Retina (tissue), 1 donor: ENCODE measurements at regions not wholly inside any gene's neighbourhood (a gene's known extent, or its start where the extent isn't known, plus 50 kb on each side); places are given as distances from the start of the nearest gene placed in this dataset.

Source experiments
- DNase-seq: peaks from one replicate; pipeline ENCODE4 v3.0.0-alpha.2; 2016

GRCh38 chr3:72317491-72317890 lies 530.8 kb downstream of the SHQ1 start:
- DNase-seq = no peak

- no peak for DNase-seq
Observed at GRCh38 chr3:72316501-72317279, 531.6 kb downstream of the SHQ1 start.

GRCh38 chr3:72313308-72313707 lies 528.4 kb upstream of the PROK2 start:
- no peak for DNase-seq

DNA sequence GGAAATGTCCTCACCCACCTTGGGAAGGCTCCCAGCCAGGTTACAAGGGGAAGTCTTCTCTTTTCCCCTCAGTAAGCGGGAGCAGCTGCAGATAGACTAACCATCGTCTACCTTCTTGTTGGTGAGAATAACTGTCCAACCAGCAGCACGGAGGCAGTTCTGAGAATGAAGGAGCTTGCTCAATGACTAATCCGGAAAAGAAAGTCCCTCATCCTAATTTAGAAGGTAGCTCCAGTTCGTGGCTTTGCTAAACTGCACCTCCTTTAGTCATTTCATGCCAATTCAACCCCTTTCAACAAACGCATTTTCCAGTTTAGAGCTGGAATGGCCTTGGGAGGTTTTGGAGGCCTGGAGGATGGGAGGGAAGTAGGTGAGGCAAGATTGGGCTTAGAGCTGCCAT lies 527.4 kb upstream of the PROK2 start:
- DNase-seq = no peak

DNA sequence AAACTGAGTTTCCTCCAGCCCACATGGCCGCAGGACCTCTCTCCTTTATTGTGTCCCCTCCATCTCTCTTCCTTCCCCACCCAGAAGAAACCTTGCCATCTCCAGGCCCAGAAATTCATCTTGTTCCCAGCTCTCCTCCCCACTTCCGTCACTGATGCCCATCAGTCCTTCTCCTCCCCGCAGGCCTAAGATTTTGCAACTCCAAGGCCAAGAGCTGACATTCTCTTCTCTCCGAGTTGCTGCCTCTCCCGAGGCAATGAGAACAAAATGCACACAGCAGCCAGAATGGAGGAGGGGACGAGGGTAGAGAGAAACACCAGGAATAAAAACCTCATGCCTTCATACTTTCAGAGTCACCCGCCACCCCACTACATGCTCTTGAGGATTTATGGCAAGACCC lies 526.5 kb upstream of the PROK2 start:
- no peak for DNase-seq

DNA sequence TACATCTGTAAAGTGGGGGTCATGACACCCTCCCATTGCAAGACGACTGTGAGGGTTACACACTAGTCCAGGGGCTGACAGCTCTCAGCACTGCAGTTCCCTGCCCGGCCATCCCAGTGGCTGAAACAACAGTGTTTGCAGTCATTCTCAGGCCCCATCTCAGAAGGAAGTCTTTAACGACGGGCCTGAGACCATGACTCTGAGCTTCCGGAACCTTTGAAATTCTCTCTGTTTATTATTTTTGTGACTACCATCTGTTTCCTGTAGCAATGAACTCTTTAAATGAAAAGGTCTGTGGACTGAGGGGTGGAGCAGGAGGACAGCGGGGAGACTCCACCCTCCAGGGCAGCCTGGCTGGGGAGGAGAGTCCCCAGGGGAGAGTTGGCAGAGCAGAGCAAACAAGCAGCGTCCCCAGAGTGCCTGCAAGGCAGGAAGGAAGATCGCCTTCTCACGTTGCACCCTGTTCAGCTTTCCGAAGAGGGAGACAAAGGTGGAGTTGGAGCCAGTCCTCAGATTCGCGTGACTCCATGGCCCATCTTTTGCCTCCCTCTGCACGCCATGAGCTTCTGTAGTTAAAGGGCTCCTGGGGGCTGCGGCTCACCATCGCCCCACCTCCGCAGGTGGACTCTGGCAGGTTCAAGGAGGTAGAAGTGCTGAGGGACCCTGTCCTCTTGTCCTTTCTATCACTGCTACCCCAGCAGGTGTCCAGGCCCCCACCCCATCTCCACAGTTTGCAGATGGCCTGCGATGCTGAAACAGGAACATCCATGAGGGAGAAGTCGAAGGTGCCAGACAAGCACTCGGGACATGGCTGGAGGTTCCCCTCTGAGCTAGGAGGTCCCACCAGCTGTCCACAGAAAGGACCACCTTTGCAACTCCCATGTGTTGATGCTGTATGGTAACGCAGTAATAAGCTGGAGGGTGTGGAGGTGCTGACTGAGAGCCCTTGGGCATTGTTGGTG lies 525.8 kb upstream of the PROK2 start:
- DNase-seq = no peak

DNA sequence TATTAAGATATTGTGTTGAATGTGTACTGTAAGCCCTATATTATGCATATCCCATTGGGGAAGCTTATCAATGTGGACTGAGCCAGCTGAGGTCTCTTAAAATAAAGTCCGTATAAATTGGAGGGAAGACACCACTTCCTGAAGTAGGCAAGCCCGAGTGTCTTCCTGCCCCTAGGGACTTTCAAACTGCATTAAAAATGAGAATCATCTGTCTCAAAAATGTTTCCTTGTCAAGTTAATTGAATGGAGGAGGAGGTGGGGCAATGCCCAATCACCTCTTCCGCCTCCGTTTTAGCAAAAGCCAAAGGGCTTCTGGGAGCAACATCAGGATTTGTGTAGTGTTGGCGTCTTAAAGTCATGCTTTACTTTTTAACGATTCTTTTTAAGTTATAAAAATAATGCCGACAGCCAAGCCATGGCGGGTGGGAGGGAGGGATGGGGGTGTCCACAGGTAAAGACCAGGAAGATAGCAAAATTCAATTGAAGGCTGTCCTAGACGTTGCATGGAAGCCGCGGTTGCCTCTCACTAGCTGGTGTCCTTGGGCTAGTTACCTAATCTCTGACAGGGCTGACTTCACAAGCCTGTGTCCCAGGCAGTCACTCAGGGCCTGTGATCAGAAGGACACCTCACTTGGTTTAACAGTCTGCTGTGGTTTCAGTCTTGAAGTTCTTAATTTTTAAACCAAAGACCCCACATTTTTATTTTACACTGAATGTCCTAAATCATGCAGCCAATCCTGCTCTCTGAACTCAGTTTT lies 524.9 kb upstream of the PROK2 start:
- DNase-seq = no peak

GRCh38 chr3:72308641-72309040 lies 523.7 kb upstream of the PROK2 start:
- DNase-seq = no peak

DNA sequence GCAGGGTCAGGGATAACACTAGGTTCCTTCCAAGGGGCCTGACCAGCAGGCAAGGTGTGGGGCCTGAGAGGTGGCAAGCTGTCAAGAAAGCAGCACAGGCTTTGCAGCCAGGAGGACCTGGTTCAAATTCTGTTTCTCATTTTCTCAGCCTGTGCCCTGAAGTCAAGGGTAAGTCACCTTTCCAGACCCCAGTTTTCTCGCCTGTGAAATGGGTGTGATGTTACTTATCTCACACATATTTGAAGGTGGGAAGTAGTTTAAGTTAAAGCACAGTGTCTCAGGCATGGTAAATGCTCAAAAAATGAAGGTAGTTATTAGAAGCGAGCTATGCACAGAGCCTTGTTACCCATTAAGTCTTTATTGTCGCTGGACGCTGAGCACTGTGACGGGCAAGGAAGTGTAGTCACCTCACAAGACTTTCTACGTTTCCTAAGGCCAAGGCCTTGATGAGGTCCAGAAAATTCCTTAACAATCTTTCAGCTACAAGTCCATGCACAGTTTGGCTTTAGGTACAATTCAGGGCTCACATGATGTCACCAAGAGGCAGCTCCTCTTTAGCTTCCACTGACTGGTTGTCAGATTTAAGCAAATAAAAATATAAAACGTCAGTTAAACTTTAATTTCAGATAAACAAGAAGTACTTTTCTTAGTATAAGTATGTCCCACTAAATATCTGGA lies 522.6 kb upstream of the PROK2 start:
- no peak for DNase-seq

DNA sequence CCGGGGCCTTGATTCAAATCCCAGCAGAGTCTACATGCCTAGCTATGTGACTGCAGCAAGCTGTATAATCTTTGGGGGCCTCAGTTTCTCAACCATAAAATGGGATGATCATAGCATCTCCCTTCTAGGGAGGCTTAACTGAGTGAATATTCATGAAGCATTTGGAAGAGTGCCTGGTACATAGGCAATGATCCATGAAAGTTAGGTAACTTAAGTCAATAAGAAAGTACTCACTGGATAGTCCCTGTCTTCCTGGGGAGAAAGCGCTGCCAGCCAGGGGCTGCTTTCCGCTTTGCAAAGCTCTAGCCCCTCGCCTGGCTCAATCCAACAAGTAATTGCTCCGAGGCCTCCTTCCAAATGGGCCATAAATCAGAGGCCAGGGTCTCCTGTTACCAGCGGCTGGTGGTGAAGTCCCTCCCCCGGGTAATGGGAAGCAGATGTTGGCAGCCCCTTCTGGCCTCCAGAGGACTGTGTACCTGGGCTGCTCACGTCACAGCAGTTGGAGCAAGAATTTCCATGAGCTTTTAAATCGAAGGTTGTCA lies 521.9 kb upstream of the PROK2 start:
- no peak for DNase-seq

DNA sequence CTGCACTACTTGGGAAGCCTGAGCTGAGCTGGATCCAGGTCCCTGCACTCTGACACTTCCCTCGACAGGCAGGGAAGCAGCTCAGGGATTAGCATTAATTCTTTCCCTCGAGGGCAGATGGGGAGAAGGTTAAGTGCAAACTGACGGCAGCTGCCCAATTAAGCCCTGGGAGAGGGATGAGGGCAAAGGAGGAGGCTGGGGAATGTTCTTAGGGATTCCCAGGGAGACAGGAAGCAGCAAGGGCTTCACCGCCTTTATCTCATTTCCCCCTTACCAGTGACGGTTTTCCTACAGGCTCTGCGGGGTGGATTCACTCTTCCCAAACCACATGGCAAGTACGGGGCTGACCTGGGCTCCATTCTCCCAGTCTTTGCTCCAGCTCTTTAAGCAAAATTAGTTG lies 519.0 kb upstream of the PROK2 start:
- peak; percentile 61 for DNase-seq

GRCh38 chr3:72301779-72302178 lies 516.8 kb upstream of the PROK2 start:
- DNase-seq = no peak

DNA sequence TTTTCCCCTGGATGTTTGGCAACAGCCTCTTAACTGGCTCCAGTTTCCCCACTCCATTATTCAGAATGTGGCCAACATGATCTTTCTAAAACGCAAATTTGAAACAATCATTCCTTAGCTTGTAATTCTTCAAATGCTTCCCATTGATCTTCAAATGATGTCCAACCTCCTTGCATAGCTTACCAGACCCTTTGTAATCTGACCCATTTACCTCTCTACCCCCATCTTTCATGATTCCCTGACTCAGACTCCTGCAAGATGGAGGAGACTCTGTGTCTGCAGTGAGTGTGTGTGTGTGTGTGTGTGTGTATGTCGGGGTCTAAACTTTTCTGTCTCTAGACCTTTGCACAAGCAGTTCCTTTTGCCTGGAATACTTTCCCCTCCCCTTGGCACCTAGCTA lies 515.7 kb upstream of the PROK2 start:
- DNase-seq = no peak

DNA sequence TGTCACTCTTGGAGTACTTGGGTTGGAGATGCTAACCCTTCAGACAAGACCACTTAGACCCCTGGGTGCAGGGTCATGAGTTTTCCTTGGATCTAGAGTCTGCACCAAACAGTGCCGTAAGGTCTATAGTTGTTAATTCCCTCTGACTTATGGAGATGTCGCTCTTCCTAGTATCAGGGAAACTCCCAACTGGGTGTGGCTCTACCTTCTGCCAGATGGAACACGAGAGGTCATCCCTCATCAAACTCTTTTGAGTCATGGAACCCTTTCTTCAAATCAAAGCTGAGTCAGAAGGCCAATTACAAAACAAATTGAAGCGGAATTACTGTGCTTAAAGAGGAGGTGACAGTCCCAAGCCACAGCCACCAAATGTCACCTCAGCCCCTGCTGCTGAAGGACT lies 514.9 kb upstream of the PROK2 start:
- no peak for DNase-seq

- no peak for DNase-seq
Observed at GRCh38 chr3:72299321-72299802, 514.4 kb upstream of the PROK2 start.

DNA sequence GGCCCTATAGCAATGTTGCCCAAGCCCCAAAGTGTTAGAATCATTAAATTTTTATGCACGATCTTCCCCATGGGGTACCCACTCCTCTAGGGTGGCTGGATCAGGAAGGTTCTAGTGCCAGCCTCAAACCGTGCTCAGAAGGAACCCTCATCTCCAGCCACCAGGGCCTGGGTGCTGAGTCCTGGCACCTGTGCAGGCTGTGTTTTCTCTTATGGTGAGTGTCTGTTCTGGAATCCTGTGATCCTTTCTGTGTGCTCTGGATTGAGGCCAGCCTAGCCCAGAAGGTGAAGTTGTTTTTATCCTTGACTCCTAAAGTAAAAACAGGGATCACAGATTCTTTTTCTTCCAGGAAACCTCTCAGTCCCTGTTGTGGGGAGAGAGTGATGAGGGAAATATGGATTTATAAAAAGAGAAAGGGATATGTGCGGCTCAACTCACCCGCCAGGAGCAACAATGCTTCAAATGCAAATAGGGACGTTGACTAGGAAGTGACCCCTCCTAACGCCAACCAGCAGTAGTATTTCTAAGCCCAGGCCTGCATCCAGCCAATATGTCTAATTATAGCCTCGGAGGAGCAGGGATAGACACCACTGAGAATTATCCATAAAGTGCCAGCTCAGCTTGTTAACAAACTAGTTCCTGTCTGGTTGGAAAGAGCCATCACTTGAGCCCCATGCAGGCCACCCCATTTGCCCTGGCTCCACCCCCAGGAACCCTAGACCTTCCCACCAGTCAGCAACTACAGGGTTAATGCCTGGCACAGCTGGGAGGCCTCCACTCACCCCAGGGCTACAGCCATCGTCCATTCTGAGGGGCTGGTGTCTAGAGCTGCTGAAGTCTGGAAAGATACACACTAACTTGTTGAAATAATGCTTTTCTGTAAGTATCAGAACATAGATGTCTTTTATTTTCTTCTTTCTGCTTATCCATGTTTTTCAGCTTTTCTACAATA lies 513.5 kb upstream of the PROK2 start:
- DNase-seq = no peak

GRCh38 chr3:72297481-72297880 lies 512.5 kb upstream of the PROK2 start:
- no peak for DNase-seq

DNA sequence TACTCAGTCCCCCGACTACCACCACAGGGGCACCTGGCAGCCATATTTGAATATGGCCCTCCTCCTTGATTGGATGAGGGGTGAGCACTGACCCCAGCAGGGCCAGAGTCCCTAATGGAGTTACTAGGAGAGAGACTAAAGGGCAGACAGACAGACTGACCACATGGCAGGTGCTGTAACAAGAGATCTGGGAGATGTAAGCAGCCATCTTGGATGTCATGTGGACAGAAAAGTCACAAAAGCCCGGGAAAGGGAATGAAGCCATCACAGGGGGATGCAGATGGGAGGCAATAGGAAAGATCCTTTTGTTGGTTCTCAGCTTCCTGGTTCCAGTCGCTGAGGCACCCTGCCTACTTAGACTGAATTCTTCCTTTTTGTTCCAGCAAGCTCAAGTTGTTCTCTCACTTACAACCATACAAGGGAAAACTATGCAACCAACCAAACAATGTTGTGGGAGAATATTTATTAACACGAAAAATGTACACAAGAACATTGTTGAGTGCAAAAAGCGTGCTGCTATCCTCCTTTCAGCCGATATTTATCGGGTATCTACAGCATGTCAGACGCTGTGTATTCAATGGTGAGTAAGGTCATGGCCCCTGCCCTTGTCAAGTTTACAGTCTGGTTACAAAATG lies 511.6 kb upstream of the PROK2 start:
- no peak for DNase-seq

DNA sequence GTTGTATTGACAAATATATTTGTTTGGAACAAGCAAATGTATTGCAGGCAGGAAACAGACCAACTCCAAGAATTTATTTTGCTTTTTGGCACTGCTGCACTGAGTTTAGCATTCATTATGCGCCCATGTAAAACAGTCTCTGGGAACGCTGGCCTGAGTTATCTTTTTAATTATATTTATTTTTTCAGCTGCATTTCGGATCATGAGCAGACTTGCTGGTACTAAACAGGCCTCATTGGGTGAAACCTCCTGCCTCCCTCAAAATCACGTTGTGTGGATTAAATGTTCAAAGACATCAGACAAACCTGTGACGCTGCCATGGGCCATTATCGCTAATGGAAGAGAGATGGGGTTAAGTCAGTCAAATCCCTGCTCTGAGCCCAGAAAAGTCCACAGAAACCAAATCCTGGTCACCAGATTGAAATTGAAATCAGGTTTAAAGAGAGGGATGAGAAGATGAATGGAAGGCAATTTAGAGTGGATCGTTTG lies 511.1 kb upstream of the PROK2 start:
- no peak for DNase-seq

DNA sequence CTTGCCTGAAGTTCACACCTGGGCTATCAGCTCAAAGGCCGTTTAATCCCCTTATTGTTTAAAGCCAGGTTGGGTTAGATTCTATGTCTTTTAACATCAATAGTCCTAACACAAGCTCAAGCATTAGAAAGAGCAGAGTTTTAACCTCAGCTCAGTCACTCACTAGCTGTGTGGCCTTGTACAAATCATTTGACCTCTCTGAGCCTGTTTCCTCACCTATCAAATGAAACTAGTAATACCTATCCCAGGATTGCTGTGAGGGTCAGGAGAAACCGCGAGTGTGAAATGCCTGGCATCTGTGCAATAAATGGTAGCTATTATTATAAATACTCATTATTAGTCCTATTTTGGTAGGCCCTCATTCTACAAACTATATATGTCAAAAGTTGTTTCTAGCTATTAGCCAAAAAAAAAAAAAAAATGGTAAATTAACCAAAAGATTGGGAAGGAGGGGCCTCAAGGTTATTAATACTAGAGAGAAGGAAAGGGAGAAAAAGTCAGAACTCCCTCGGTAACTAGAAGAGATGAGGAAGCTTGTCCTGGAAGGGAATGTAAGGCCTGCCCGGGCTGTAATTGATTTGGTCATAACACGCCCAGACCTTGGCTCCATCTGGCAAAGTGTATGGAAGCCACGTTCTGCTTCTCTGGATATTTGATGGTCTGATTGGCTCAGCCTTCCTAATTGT lies 510.5 kb upstream of the PROK2 start:
- DNase-seq = no peak
